HepG2 (cell line): ENCODE measurements at regions not wholly inside any gene's neighbourhood (a gene's known extent, or its start where the extent isn't known, plus 50 kb on each side); places are given as distances from the start of the nearest gene placed in this dataset.

ENCODE experiments used
- ATAC-seq: fragments of 200-7000 bp; cut with Tn5 transposase; 3 replicates; pipeline ENCODE4 v1.9.1; 2020; ENCODE audit warnings: mild to moderate bottlenecking, moderate library complexity
- BruUV-seq: library from RNA; stranded (reverse); fragments of 400-500 nt; replicated peaks from 2 replicates; lab custom pipeline; 2021; lab: Mats Ljungman, UMichigan
- CTCF ChIA-PET: fragments of 300-600 bp; formaldehyde crosslinking; extraction: SDS; loops from one replicate; lab custom pipeline; 2021; ENCODE audit warnings: low total read pairs, inconsistent platforms, low intra/inter-chr PET ratio; lab: Yijun Ruan, JAX
- POLR2A ChIA-PET: fragments of 350-600 bp; sonication (Branson Sonifier 250); formaldehyde crosslinking; loops from one replicate; lab custom pipeline; 2020; ENCODE audit warnings: antibody characterized with exemption, inconsistent platforms; lab: Yijun Ruan, JAX
- DNase-seq: peaks from one replicate; pipeline ENCODE4 v3.0.0-alpha.2; 2015; ENCODE audit warnings: low spot score
- FAIRE-seq: peaks from 3 replicates; lab custom pipeline; 2011; peaks lifted over from hg19 to GRCh38; lab: Jason Lieb, UNC
- H2AFZ ChIP-seq: one replicate; pipeline ENCODE4 v1.6.1; 2011; ENCODE audit warnings: low read length, inconsistent platforms
- H3K27ac ChIP-seq: fragments of 300-600 bp; 3 replicates; pipeline ENCODE4 v1.8.0; 2011; ENCODE audit warnings: mixed run types, mild to moderate bottlenecking, mixed read lengths, low read length, inconsistent platforms; ENCODE audit not compliant: insufficient read depth; ENCODE audit errors: extremely low read length
- H3K27me3 ChIP-seq, 2 experiments: fragments of 200-600 bp in 1 of 2; 2 replicates in 1 of 2; 3 replicates in 1 of 2; pipeline versions ENCODE4 v1.6.0 to v1.8.0; 2011; ENCODE audit warnings: low read length in 2 of 2, mild to moderate bottlenecking in 2 of 2, moderate library complexity in 2 of 2, inconsistent platforms in 1 of 2; ENCODE audit not compliant: insufficient read depth in 2 of 2, control insufficient read depth in 1 of 2
- H3K36me3 ChIP-seq, 2 experiments: fragments of 200-600 bp in 1 of 2; replicated peaks in 1 of 2; 2 replicates in 1 of 2; 3 replicates in 1 of 2; pipeline versions ENCODE4 v1.5.1 to v1.8.0; 2011; ENCODE audit warnings: low read length in 2 of 2, inconsistent platforms in 1 of 2; ENCODE audit not compliant: insufficient read depth in 2 of 2, control insufficient read depth in 1 of 2
- H3K4me1 ChIP-seq: 2 replicates; pipeline ENCODE4 v1.5.1; 2012; ENCODE audit warnings: low read length, inconsistent platforms; ENCODE audit not compliant: insufficient read depth
- H3K4me2 ChIP-seq: 2 replicates; pipeline ENCODE4 v1.6.0; 2011; ENCODE audit warnings: low read depth, low read length, inconsistent platforms
- H3K4me3 ChIP-seq, 3 experiments: fragments of 200-600 bp in 1 of 3; sonication (generic), shearing (Covaris generic) in 1 of 3; replicated peaks in 1 of 3; 2 replicates each; pipeline ENCODE4 v1.5.1; 2011 to 2016; ENCODE audit warnings: low read length in 3 of 3, inconsistent platforms in 2 of 3, low read depth in 2 of 3, mild to moderate bottlenecking in 2 of 3, control low read depth in 1 of 3, mixed read lengths in 1 of 3; ENCODE audit not compliant: insufficient read depth in 1 of 3
- H3K79me2 ChIP-seq: one replicate; pipeline ENCODE4 v1.6.1; 2011; ENCODE audit warnings: low read length, inconsistent platforms; ENCODE audit not compliant: insufficient read depth
- H3K9ac ChIP-seq: 2 replicates; pipeline ENCODE4 v1.6.0; 2011; ENCODE audit warnings: mild to moderate bottlenecking, low read depth, low read length, inconsistent platforms; ENCODE audit not compliant: insufficient read depth
- H3K9me3 ChIP-seq: 2 replicates; pipeline ENCODE4 v1.5.1; 2012; ENCODE audit warnings: mild to moderate bottlenecking, low read length
- H4K20me1 ChIP-seq: 2 replicates; pipeline ENCODE4 v1.6.0; 2011; ENCODE audit warnings: inconsistent platforms, mild to moderate bottlenecking, low read length, moderate library complexity; ENCODE audit not compliant: insufficient read depth
- ATF6 ChIP-seq: sonication (generic); formaldehyde crosslinking; conservative IDR thresholded peaks from 2 replicates; pipeline ENCODE4 v1.4.0; 2020; ENCODE audit warnings: missing genetic modification reagents
- CBX2 ChIP-seq, 2 experiments: fragments of 200-600 bp in 1 of 2; sonication (generic); formaldehyde crosslinking in 1 of 2; IDR thresholded peaks; 2 replicates each; pipeline versions ENCODE4 v1.7.0 to v1.8.1; 2018 to 2022; ENCODE audit warnings: low read depth in 2 of 2, low read length in 1 of 2, mild to moderate bottlenecking in 1 of 2, missing genetic modification reagents in 1 of 2
- DMAP1 ChIP-seq: IDR thresholded peaks from 2 replicates; pipeline ENCODE4 v1.6.1; 2016
- GATA4 ChIP-seq: sonication (generic); IDR thresholded peaks from 2 replicates; pipeline ENCODE4 v1.6.1; 2016; ENCODE audit warnings: antibody characterized with exemption, low read depth, borderline replicate concordance
- HOXA9 ChIP-seq: sonication (generic); formaldehyde crosslinking; IDR thresholded peaks from 2 replicates; pipeline ENCODE4 v1.8.1; 2022; ENCODE audit warnings: missing genetic modification reagents, mild to moderate bottlenecking, moderate library complexity, borderline replicate concordance
- MATR3 ChIP-seq: sonication (generic); formaldehyde crosslinking; IDR thresholded peaks from 2 replicates; pipeline ENCODE4 v1.4.0; 2020; ENCODE audit warnings: missing genetic modification reagents
- MEIS1 ChIP-seq: sonication (generic); formaldehyde crosslinking; IDR thresholded peaks from 2 replicates; pipeline ENCODE4 v1.9.0; 2021; ENCODE audit warnings: mild to moderate bottlenecking, missing genetic modification reagents, moderate library complexity, borderline replicate concordance
- MIER3 ChIP-seq: IDR thresholded peaks from 2 replicates; pipeline ENCODE4 v1.6.1; 2016; ENCODE audit warnings: missing compliant biosample characterization, borderline replicate concordance
- PLSCR1 ChIP-seq: sonication (generic); formaldehyde crosslinking; IDR thresholded peaks from 2 replicates; pipeline ENCODE4 v1.5.0; 2020; ENCODE audit warnings: missing genetic modification reagents, mild to moderate bottlenecking, borderline replicate concordance
- SATB2 ChIP-seq: sonication (generic); formaldehyde crosslinking; IDR thresholded peaks from 2 replicates; pipeline ENCODE4 v1.5.0; 2020; ENCODE audit warnings: missing genetic modification reagents
- SIX4 ChIP-seq: sonication (generic); formaldehyde crosslinking; IDR thresholded peaks from 2 replicates; pipeline ENCODE4 v1.4.0; 2020; ENCODE audit warnings: missing genetic modification reagents
- TRIM22 ChIP-seq: fragments of 450-650 bp; IDR thresholded peaks from 2 replicates; pipeline ENCODE4 v1.6.1; 2017
- USF2 ChIP-seq, 2 experiments: sonication (generic) in 1 of 2; formaldehyde crosslinking in 1 of 2; IDR thresholded peaks; 2 replicates each; pipeline versions ENCODE4 v1.5.1 to v1.6.1; 2011 to 2020; ENCODE audit warnings: borderline replicate concordance in 1 of 2, low read depth in 1 of 2, low read length in 1 of 2, mild to moderate bottlenecking in 1 of 2, missing genetic modification reagents in 1 of 2, moderate library complexity in 1 of 2
- ZEB1 ChIP-seq: IDR thresholded peaks from 2 replicates; pipeline ENCODE4 v1.6.1; 2012; ENCODE audit warnings: mild to moderate bottlenecking, low read depth, inconsistent platforms; ENCODE audit not compliant: insufficient replicate concordance
- ZFP62 ChIP-seq: sonication (generic); formaldehyde crosslinking; IDR thresholded peaks from 2 replicates; pipeline ENCODE4 v1.4.0; 2020; ENCODE audit warnings: missing genetic modification reagents
- ZKSCAN1 ChIP-seq: fragments of 150-350 bp; IDR thresholded peaks from 2 replicates; pipeline ENCODE4 v1.6.1; 2014; ENCODE audit warnings: low read length
- ZNF20 ChIP-seq: sonication (generic); formaldehyde crosslinking; IDR thresholded peaks from 2 replicates; pipeline ENCODE4 v1.4.0; 2020; ENCODE audit warnings: mild to moderate bottlenecking, moderate library complexity, missing genetic modification reagents
- ZNF703 ChIP-seq: sonication (generic); formaldehyde crosslinking; IDR thresholded peaks from 2 replicates; pipeline ENCODE4 v1.5.1; 2020; ENCODE audit warnings: missing genetic modification reagents, mild to moderate bottlenecking, moderate library complexity, borderline replicate concordance
- WGBS: methylation state at CpG from one replicate; pipeline ENCODE4 v1.1.6; 2017; ENCODE audit warnings: low lambda C conversion rate; 5-methylcytosine and 5-hydroxymethylcytosine counted together
- in situ Hi-C: cut with HindIII; loops from 2 replicates; pipeline ENCODE4 v1.10.0; 2017; ENCODE audit warnings: low pct_unique_long_range_greater_than_20kb; ENCODE audit not compliant: extremely low pct_ligation_motif_present
- intact Hi-C: fragments of 100-400 bp; cut with micrococcal nuclease; formaldehyde crosslinking; loops from one replicate; pipeline ENCODE4 v1.10.0; 2022; ENCODE audit not compliant: unreplicated experiment

- TF ChIP-seq ATF6 (no peak), TRIM22 (no peak)
- TF ChIP-seq, all 625 proteins: peak for 0
These were observed 51.5 kb upstream of the HSPB3 start (continued) for GRCh38 chr5:54403885-54404416.

GRCh38 chr5:54403121-54403520 lies 52.4 kb upstream of the HSPB3 start:
- Histone ChIP-seq H3K27me3 (no peaks in the 10 kb centered on the region), H3K4me3 (no peak overlapping the region), H4K20me1 (no peaks in the 10 kb centered on the region), H3K36me3 (no peaks in the 10 kb centered on the region), H2AFZ (no peak overlapping the region), H3K9me3 (no peaks in the 10 kb centered on the region), H3K4me1 (no peaks in the 10 kb centered on the region), H3K79me2 (no peaks in the 10 kb centered on the region), H3K9ac (no peak overlapping the region), H3K4me2 (no peak overlapping the region), H3K27ac (no peak overlapping the region)
- ChIA-PET POLR2A (no interaction called here), CTCF (no interaction called here)
- DNase-seq (no peak), ATAC-seq (no peak), FAIRE-seq (no peak)
- in situ Hi-C loops (no loop called here), intact Hi-C loops (no loop called here)
- no TSS peak for BruUV-seq
- WGBS = 50% methylated on average over 2 of the region's 2 CpGs
- TF ChIP-seq SATB2 (CRISPR knock-in tag) (no peak), HOXA9 (CRISPR knock-in tag) (no peak), GATA4 (no peak), DMAP1 (CRISPR knock-in tag) (no peak), MEIS1 (CRISPR knock-in tag) (no peak), ZFP62 (CRISPR knock-in tag) (no peak), ZEB1 (no peak), ZNF20 (no peak), USF2 (IDR thresholded peaks at IDR 0.05; ENCODE audit: low read depth, low read length) (no peak), USF2 (CRISPR knock-in tag; IDR thresholded peaks at IDR 0.05; ENCODE audit: borderline replicate concordance) (no peak), CBX2 (IDR thresholded peaks at IDR 0.05; ENCODE audit: low read depth, low read length) (no peak), CBX2 (CRISPR knock-in tag; IDR thresholded peaks at IDR 0.05; ENCODE audit: low read depth) (no peak), ZNF703 (no peak), ZKSCAN1 (no peak), PLSCR1 (CRISPR knock-in tag) (no peak), MATR3 (CRISPR knock-in tag) (no peak), MIER3 (CRISPR knock-in tag) (no peak), SIX4 (CRISPR knock-in tag) (no peak)
